ENCODE measurements at regions not wholly inside any gene's neighbourhood (a gene's known extent, or its start where the extent isn't known, plus 50 kb on each side); places are given as distances from the start of the nearest gene placed in this dataset.
"Not testable (repeated sequence)": the region's sequence is repeated elsewhere in the genome, so short reads cannot be mapped to it uniquely, and the experiment has no call there.

GRCh38 chr4:62550121-62550520 is 1350.0 kb downstream of the ADGRL3 start:
- DNase-seq (ENCODE audit: extremely low read depth in 1 of 2, low read depth in 1 of 2): no peak

DNA sequence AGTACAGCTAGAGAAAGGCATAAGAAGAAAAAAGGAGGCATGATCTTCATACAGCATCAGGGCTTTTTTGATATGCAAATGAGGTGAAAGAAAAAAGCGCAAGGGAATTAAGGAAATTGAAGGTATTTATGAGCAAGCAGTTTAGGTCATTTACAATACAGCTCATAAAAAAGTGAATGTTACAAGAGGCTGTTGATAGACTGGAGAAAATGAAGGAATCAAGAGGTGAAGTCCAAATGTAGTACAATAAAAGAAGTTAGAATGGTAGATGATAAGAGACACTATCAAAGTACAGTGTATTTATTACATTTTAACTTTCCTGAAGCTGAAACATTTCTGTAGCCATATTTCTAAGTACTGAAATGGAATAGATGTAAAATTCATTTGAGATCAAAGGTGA is 1349.5 kb downstream of the ADGRL3 start:
- no peak for DNase-seq (ENCODE audit: extremely low read depth in 1 of 2, low read depth in 1 of 2)

- DNase-seq (ENCODE audit: extremely low read depth in 1 of 2, low read depth in 1 of 2): no peak
Observed at GRCh38 chr4:62548765-62549164, 1348.6 kb downstream of the ADGRL3 start.

DNA sequence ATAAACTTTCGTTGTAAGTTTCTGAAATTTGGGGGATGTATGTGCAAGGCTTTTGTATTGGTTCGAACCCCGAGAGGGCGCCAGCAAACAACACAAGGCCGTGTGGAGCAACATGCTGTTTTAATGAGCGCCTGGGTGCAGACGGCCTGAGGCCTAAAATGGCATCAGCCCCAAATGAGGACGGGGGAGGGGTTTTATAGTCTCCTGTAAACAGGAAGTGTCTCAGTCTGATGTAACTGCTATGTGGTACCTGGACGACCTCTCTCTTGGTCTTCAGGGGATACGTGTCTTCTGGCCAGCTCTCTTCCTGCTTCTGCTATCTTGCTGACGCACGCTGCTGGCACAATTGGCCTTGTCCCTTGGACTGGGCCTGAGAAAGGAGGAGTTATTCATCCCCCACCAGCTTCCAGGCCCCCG is 1348.0 kb downstream of the ADGRL3 start:
- no peak for DNase-seq (ENCODE audit: extremely low read depth in 1 of 2, low read depth in 1 of 2)

DNA sequence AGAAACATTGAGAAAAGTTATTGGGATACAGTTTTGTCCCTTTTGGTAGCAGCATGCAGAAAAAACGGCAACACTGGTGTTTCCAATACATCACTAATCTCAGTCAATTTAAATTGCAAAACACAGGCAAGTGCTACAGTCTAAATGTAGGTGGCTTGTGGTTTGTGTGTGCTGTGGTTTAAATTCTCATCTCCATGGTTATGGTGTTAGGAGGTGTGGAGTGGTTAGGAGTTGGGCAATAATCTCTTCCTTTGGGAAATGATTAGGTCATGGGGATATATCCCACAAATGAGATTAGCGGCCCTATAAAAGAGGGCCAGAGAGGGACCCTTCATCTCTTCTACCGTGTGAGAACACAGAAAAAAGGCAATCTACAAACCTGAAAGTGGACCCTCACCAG is 1344.3 kb downstream of the ADGRL3 start:
- DNase-seq (ENCODE audit: extremely low read depth in 1 of 2, low read depth in 1 of 2): no peak

DNA sequence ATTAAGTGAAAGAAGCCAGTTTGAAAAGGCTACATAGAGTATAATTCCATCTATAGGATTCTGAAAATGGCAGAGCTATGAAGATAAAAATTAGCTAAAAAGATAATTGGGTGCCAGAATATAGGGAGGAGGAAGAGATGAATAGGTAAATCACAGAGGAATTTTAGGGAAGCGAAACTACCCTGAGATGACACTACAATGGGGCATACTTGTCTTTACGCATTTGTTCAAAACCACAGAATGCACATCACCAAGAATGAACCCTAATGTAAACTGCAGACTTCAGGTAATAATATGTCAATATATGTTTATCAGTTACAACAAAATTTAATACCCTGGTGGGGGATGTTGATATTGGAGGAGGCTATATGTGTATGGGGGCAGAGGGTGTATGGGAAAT is 1342.9 kb downstream of the ADGRL3 start:
- DNase-seq (ENCODE audit: extremely low read depth in 1 of 2, low read depth in 1 of 2): no peak

DNA sequence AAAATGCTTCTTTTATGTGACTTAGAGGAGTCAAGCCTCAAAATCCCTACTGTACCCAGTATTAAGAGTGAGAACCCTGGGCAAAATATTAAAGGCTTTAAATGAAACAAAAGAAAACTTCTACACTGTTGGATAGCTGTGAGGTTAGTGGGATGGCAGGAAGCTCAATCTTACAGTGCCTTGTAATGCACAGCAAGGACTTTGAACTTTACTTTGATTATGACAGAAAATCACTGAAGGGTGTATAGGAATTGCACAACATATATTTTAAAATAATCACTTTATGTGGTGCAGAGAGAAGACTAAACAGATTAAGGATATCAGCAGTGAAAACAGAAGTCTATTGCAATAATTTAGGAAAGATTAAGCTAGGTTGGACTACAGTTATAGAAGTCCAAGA is 1333.4 kb downstream of the ADGRL3 start:
- no peak for DNase-seq (ENCODE audit: extremely low read depth in 1 of 2, low read depth in 1 of 2)

DNA sequence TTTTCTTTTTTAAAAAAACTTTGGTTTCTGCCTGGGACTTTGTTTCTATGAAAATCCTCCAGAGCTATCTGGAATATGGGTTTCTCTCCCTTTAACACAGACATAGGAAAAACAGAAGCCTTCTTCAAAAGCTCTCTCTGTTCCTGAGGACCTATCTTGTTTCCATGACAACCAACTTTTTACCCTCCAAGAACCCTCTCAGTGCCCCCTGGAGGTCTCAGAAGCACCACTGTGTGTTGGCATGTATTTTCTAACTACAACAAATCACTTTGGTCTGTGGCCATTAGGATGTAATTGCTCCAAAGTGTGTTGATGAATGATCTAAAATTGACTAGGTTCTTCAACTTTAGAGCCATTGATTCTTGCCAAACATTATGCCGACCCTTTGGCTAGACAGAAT is 1331.6 kb downstream of the ADGRL3 start:
- no peak for DNase-seq (ENCODE audit: extremely low read depth in 1 of 2, low read depth in 1 of 2)

GRCh38 chr4:62531264-62531663 is 1331.1 kb downstream of the ADGRL3 start:
- no peak for DNase-seq (ENCODE audit: extremely low read depth in 1 of 2, low read depth in 1 of 2)

GRCh38 chr4:62528874-62529273 is 1328.7 kb downstream of the ADGRL3 start:
- DNase-seq (ENCODE audit: extremely low read depth in 1 of 2, low read depth in 1 of 2): no peak

DNA sequence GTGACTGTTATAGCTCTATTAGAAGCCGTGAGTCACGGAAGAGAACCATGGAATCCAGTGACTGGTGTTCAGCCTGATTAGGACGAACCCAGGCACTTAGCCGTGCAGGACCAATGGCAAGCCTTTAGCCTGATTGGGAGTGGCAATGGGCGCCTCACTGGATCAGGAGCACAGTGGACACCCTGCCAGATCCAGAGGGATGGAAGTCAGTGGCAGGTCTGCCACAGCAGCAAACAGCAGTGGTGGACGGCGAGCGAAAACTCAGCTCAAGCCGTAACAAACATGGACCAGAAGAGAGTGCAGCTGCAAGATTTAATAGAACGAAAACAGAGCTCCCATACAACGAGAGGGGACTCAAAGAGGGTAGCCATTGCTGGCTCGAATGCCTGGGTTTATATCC is 1326.5 kb downstream of the ADGRL3 start:
- no peak for DNase-seq (ENCODE audit: extremely low read depth in 1 of 2, low read depth in 1 of 2)

DNA sequence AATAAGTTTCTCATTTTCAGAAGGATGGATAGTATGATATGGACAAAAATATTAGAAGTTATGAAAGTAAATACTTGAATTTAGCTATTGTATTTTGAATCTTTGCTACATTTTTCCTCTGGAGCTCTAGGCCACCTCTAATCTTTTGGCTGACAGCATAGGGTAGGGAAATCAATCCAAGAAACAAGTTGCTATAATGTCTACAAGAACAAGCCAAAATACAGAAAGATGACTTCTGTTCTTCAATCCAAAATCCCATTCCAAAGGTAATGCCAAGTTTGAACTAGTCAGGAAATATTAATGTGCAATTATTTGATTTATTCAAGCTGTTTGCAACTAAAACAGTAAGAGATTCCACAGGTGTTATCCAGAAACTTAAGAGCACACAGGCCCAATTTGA is 1323.1 kb downstream of the ADGRL3 start:
- no peak for DNase-seq (ENCODE audit: extremely low read depth in 1 of 2, low read depth in 1 of 2)

DNA sequence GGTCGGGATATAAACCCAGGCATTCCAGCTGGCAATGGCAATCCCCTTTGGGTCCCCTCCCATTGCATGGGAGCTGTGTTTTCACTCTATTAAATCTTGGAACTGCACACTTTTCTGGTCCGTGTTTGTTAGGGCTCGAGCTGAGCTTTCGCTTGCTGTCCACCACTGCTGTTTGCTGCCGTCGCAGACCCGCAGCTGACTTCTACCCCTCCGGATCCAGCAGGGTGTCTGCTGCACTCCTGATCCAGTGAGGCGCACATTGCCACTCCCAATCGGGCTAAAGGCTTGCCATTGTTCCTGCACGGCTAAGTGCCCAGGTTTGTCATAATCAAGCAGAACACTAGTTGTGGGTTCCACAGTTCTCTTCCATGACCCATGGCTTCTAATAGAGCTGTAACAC is 1322.1 kb downstream of the ADGRL3 start:
- no peak for DNase-seq (ENCODE audit: extremely low read depth in 1 of 2, low read depth in 1 of 2)

GRCh38 chr4:62517716-62518115 is 1317.6 kb downstream of the ADGRL3 start:
- no peak for DNase-seq (ENCODE audit: extremely low read depth in 1 of 2, low read depth in 1 of 2)

DNA sequence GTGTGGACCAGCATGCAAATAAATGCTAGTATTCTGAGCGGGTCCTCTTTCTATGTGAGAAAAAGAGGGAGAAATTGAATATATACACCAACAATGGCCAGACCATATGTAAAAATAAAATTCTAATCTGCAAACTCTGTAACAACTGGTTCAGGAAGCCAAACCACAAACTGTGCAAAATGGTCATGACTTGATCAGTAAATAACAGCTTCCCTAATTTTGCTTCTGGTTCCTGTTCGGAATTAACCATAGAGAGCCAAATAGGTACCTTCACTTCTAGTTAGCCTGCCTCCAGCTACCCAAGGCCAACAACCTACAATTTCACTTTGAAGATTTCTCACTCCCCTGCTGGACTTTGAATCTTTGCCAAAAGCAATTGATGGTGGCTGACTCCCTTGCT is 1313.2 kb downstream of the ADGRL3 start:
- DNase-seq (ENCODE audit: extremely low read depth in 1 of 2, low read depth in 1 of 2): no peak

- no peak for DNase-seq (ENCODE audit: extremely low read depth in 1 of 2, low read depth in 1 of 2)
Observed at GRCh38 chr4:62512271-62512670, 1312.1 kb downstream of the ADGRL3 start.

DNA sequence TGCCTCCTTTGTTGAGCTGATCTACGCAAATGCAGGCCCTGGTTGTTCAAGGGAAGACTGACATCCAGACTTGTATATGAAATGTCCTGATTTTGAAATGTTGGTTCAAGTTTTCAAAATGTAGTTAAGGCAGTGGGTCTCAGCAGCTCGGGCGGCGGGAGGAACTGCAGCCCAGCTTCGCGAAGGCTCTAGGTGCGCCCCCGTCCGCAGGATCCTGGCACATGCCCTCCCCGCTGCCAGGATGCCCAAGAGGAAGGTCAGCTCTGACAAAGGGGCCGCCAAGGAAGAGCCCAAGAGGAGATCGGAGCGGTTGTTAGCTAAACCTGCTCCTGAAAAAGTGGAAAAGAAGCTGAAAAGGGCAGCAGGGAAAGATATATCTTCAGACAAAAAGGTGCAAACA is 1310.1 kb downstream of the ADGRL3 start:
- DNase-seq (ENCODE audit: extremely low read depth in 1 of 2, low read depth in 1 of 2): no peak

DNA sequence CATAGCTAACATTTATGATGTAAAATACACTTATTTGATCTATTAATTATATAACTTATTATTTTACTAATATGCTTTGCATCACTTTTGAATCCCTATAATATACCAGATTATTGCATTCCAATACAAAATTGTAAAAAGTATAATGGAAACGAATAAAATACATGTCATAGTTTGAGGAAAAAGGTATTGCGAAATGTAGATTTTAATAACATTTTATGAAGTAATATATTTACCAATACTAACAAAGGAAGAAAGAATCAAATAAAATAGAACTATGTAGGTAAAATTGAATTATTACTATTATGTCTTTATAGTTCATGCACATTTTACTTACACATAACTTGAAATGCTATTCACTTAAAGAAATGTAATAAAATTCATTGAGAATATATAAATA is 1300.2 kb downstream of the ADGRL3 start:
- no peak for DNase-seq (ENCODE audit: extremely low read depth in 1 of 2, low read depth in 1 of 2)

- no peak for DNase-seq (ENCODE audit: extremely low read depth in 1 of 2, low read depth in 1 of 2)
Observed at GRCh38 chr4:62495032-62495431, 1294.9 kb downstream of the ADGRL3 start.

- not testable (repeated sequence) for DNase-seq (ENCODE audit: extremely low read depth in 1 of 2, low read depth in 1 of 2)
Observed at GRCh38 chr4:62491756-62492155, 1291.6 kb downstream of the ADGRL3 start.

GRCh38 chr4:62490635-62491034 is 1290.5 kb downstream of the ADGRL3 start:
- no peak for DNase-seq (ENCODE audit: extremely low read depth in 1 of 2, low read depth in 1 of 2)

DNA sequence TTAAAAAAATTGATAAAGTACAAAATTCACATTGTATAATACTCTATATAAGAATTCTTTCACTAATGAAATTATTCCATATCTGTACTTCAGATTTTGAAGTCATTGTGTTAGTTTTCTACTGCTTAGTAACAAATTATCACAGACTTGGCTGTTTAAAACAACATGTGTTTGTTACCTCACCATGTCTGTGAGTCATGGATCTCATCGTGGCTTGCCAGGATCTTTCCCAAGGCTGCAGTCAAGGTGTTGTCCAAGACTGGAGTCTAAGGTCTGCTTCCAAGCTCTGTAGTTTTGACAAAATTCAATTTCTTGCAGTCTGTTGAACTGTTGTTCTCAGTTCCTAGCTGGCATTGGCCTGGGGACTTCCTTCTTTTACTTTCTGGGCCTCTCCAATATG is 1286.9 kb downstream of the ADGRL3 start:
- DNase-seq (ENCODE audit: extremely low read depth in 1 of 2, low read depth in 1 of 2): no peak

GRCh38 chr4:62484357-62484756 is 1284.2 kb downstream of the ADGRL3 start:
- DNase-seq (ENCODE audit: extremely low read depth in 1 of 2, low read depth in 1 of 2): no peak

- DNase-seq (ENCODE audit: extremely low read depth in 1 of 2, low read depth in 1 of 2): no peak
Observed at GRCh38 chr4:62482355-62482754, 1282.2 kb downstream of the ADGRL3 start.

Data from stimulated activated CD8-positive, alpha-beta memory T cell treated with anti-CD3 and anti-CD28 coated beads, Interleukin-7, amount 100 ng/mL, for 48 hours (primary cell).